Panc1 (cell line): ENCODE measurements at regions not wholly inside any gene's neighbourhood (a gene's known extent, or its start where the extent isn't known, plus 50 kb on each side); places are given as distances from the start of the nearest gene placed in this dataset.
"Not testable (repeated sequence)": the region's sequence is repeated elsewhere in the genome, so short reads cannot be mapped to it uniquely, and the experiment has no call there.

Experiments used
- POLR2AphosphoS5 ChIP-seq: IDR thresholded peaks from 2 replicates; pipeline ENCODE4 v1.6.1; 2012; ENCODE audit warnings: mild to moderate bottlenecking, low read depth, low read length, moderate library complexity
- TF ChIP-seq, protein P1 (sequence below): fragments of 450-650 bp; IDR thresholded peaks from 2 replicates; pipeline ENCODE4 v1.5.1; 2017; ENCODE audit warnings: mild to moderate bottlenecking

DNA sequence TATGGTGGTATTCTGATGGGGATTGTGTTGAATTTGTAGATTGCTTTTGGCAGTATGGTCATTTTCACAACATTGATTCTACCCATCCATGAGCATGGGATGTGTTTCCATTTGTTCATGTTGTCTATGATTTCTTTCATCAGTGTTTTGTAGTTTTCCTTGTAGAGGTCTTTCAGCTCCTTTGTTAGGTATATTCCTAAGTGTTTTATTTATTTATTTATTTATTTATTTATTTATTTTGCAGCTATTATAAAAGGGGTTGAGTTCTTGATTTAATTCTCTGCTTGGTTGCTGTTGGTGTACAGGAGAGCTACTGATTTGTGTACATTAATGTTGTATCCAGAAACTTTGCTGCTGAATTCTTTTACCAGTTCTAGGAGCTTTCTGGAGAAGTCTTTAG, 181.4 kb downstream of the TM2D1 start:
- TF ChIP-seq, protein P1, sequence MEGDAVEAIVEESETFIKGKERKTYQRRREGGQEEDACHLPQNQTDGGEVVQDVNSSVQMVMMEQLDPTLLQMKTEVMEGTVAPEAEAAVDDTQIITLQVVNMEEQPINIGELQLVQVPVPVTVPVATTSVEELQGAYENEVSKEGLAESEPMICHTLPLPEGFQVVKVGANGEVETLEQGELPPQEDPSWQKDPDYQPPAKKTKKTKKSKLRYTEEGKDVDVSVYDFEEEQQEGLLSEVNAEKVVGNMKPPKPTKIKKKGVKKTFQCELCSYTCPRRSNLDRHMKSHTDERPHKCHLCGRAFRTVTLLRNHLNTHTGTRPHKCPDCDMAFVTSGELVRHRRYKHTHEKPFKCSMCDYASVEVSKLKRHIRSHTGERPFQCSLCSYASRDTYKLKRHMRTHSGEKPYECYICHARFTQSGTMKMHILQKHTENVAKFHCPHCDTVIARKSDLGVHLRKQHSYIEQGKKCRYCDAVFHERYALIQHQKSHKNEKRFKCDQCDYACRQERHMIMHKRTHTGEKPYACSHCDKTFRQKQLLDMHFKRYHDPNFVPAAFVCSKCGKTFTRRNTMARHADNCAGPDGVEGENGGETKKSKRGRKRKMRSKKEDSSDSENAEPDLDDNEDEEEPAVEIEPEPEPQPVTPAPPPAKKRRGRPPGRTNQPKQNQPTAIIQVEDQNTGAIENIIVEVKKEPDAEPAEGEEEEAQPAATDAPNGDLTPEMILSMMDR, result not testable (repeated sequence)
- not testable (repeated sequence) for TF ChIP-seq POLR2AphosphoS5
